ENCODE measurements at regions not wholly inside any gene's neighbourhood (a gene's known extent, or its start where the extent isn't known, plus 50 kb on each side); places are given as distances from the start of the nearest gene placed in this dataset.
"Not testable (repeated sequence)": the region's sequence is repeated elsewhere in the genome, so short reads cannot be mapped to it uniquely, and the experiment has no call there.

DNA sequence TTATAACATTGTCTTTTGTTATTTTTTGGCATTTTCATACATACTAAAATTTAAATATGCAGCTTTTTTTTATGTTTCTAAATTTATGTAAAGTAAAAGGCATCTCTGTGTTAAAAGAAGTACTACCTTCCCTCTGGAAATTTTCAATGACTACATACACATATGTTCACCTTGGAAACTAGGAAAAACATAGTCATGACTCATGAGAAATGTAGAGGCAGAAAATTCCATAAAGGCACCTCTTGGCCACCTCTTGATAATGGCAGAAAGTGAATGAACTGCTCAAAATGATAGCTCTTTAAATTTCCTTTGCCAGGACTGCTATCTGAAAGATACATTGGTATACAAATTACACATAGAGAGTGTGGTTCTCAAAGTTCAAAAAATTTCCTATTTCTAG, 889.1 kb upstream of the ZEB2 start:
- peak; percentile 13 for DNase-seq

DNA sequence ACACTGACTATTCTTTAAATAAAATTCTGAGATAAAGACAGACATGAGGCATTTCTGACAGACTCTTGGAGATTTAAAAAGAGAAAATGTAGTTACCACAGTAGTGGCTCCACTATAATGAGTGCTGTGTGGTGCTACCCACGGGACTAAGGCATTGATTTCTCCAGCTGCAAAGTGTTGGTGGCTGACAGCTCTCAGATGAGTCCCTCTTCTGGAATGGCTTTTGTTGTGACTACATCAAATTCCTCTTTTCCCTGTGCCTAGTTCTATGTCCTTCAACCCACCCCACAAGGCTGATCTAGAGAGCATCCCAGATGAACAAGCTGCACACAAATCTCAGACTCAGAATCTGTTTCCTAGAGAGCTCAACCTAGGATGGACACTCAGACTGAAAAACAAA, 884.8 kb upstream of the ZEB2 start:
- DNase-seq: peak; percentile 17

DNA sequence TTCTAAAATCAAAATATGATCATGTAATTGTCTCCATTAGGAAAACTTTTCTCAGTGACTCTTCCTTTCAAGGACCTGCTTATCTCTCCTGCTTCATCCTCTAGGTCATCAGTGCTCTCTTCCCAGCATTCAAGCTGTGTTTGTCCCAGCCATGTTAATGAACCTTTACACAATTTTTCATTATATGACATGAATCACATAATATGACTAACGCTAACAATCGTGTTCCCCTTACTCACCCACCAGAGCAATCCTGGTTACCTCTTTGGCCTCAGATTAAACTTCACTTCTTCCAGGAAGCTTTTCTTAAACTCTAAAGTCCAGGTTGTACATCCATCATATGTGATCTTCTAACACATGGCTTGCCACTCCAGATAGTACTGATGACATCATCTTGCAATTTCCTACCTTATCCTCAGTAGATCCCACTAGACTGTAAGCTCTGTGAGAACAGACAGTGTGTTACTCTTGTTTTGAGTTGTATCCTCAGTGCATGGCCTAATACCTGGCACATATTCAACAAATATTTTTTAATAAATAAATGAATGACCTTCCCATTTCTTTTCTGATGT, 882.9 kb upstream of the ZEB2 start:
- no peak for DNase-seq

DNA sequence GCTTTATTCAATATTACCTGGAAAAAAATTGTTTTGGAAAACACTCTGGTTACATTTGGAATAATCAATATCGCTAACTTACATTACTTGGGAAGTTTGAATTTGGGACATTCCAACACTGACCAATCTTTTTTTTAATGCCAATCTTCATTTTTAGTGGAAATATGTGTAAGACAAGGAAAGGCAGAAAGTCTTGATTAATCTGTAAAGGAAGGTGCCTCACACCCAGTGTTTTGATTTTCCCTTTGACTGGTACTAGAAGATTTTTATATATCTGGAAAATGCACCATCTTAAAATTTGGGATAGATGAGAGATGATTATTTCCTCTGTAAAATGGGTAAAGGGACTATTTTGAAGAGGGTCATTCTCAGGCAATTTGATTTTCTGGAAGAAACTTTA, 879.2 kb upstream of the ZEB2 start:
- no peak for DNase-seq

DNA sequence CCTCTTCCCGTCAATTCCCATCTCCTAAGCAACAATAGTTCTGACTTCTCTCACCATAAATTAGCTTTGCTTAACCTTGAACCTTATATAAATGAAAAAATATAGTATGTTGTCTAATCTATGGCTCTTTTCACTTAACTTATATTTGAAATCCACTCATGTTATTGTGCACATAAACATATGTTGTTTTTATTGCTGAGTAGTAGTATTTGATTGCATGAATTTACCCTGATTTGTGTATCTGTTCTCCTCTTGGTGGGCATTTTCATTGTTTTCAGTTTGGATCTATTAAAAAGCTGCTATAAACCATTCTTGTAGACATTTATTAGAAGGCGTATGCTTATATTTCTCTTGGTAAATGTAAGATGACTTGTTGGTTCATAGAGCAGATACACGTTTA, 874.3 kb upstream of the ZEB2 start:
- no peak for DNase-seq

DNA sequence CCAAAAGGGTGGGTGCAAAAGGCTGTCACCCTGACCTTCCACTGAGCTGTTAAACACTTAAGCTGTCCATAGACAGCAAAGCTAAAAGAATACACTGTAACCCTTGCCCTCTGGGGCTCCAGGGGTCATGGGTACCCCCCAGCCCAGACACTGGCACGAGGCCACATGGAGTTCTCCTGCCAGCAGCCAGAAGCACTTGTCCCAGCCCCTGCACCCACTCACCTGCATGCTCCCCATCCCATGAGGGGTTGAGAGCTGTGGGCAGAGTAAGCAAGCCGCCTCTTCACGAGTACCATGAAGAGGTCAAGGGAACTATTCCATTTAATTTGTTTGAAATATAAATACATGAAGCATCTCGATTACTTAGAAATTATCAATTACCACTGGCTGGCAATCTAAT, 867.1 kb upstream of the ZEB2 start:
- no peak for DNase-seq

DNA sequence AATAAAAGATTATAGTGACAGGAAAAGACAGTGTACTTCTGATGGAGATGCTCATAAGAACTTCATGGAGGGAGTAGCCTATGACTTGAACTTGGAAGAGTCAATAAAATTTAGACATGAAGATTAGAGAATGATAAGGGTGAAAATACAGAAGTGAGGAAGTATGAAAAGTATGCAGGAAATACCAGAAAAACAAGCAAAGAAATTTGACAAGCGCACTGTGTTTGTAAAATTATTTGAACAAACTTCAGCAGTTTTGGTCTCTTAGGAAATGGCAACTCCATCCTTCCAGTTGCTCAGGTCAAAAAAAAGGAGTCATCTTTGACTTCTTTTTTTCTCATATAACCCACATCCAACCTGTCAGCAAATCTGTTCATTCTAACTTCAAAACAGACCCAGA, 864.0 kb upstream of the ZEB2 start:
- no peak for DNase-seq

DNA sequence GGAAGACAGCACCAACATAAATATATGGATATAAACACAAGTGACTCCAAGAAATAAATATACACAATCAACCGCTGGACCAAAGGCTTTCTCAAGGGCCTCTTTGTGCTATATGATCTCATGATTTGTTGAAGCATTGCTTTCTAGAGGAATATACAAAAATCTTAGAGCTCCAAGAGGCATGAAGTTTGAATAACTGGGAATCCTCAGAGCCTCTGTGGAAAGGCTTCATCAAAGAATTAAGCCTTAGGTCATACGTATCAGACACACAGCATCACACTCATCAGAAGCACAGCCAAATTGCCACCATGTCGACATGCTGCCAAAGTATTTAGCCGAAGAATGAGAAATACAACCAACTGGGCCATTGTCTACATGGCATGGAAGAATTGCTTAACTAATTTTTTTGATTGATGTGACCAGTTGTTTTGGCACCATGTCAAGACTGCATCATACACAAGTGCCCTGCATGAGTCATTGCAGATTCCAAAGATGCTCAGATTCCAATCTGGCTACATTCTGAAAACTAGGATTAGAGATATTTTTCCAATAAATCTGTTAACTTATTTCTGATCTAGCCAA, 860.6 kb upstream of the ZEB2 start:
- DNase-seq: peak; percentile 86

DNA sequence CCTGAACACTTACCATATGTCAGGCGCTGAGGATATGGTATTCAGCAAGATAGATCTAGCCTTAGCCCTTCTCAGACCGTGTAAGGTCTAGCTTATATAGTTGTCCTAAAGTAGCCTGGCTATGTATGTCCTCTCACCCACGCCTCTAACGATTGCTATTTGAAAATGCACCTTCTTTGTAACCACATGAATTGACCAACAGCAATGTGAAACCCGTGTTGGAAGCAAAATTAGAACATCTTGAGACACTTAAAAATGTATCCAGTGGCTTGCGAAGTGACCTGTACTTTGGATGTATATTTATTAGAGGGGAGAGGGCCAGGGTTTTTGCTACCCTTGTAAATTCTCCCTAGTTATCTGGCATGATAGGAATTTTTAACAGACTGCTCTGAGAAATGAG, 860.0 kb upstream of the ZEB2 start:
- DNase-seq: peak; percentile 4

DNA sequence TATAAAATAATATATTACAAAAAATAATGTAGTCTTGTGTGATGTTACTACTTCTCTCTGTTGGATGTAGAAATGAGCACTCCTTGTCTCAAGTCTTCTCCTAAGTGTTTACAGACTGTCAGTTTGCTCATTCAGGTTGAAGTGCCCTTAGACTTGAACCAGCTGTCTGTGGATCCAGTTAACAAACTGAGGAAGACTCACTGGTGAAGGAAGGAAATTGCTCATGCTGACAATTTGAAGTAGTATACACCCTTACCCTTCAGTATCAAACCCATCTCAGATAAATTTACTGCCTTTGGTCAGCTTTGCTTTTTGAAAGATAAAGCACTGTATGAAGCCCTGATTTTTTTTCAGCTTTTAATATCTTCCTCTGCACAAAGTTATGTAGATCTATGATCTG, 854.2 kb upstream of the ZEB2 start:
- no peak for DNase-seq

DNA sequence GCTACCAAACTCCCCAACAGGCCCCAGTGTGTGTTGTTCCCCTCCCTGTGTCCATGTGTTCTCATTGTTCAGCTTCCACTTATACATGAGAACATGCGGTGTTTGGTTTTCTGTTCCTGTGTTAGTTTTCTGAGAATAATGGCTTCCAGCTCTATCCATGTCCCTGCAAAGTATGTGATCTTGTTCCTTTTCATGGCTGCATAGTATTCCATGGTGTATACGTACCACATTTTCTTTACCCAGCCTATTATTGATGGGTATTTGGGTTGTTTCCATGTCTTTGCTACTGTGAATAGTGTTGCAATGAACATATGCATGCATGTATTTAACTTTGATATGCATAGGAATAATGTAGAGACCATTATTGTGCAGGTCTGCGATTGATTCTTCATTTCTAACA, 847.4 kb upstream of the ZEB2 start:
- not testable (repeated sequence) for DNase-seq

DNA sequence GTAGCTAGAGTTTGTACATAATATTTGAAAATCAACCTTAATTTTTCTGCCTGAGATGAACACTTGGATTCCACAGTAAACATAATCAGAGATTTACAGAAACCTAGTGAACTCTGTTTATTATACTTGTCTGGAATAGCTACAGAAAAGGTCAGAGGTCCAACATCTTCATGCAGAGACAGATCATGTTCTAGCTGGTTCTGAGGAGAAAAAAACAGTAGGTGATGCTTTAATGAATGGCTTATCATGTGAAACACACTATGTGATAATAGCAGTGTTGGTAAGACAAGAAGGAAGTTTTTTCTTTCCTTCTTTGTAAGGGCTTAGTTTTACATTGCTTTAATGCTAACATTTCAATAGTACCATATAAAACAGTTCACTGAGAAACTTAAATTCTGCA, 846.4 kb upstream of the ZEB2 start:
- DNase-seq: no peak

DNA sequence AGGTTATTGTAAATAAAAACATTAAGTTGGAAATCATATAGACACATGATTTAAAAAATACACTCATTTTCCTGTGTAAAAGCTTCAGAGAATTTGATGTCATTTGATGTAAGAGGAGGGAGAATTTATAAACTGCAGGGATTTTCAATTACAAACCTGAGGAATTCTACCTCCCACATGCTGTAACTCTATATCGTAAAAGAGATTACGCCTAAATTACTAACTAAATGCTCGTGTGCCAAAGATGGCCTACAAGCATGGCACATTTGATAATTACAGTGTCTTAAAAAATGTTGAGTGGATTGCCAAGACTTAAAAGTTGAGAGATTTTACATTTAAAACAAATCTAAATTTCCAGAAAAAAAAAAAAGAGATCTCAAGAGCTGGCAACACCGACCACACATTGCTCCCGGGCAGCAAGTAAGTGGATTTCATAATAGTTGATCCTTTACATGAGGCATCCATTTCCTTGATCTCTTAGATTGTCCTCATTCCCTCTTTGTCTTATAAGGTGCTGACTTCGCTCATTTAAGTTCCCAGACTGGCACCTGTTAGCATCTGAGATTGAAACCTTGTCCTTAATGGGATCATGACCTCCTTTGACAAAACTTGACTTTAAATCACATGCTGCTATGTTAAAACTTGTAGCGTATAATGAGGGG, 840.3 kb upstream of the ZEB2 start:
- DNase-seq: no peak

DNA sequence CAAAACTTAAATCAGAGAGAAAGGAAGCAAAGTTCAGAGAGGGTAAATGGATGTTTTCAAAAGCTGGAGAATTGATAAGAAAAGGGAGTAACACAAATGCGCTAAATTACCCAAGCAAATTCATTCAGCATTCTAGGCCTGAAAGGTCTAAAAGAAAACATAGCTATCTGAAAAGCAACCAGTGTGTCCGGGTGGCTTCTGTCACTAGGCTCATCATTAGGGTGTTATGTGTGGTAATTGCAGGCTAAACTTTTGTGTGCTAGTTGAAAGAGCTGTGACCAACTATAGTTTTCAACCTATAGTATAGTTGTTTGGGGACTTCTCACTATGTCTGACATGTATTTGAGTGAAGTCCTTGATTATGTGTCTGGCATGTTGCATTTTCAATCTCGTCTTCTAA, 839.6 kb upstream of the ZEB2 start:
- DNase-seq: no peak

DNA sequence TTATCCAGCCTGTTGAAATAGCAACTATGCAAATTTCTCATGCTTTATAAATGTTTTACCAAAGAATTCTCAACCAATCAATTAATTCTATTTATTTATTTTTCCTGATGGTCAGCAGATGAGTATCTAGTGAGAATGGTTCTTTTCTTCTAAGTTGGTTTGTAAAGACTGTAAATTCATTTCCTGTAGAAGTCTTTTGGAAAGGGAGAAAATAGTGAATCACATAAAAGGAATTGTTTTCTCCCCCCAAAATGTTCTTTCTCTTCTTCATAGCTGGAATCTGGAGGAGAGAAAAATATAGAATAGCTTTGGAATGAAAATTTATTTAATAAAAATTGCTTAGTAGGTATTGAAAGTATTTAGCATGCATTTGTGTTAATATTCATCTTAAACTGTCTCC, 836.1 kb upstream of the ZEB2 start:
- DNase-seq: peak; percentile 53

DNA sequence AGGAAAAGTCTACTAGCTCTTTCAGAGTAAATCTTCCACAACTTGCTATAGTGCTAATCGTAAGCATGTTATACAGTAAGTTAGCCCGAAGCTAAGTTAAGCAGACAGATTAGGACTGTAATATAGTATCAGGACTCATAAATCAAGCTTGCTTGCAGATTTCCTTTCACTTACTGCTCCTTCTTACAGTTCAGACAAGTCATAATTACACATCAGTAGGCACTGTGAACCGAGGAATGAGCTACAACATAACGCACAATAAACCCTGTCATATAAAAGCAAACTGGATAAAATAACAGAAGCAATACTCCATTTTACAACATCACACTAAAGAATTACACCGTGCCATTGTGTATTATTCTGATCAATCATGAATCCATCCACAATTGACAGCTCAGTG, 832.6 kb upstream of the ZEB2 start:
- no peak for DNase-seq

DNA sequence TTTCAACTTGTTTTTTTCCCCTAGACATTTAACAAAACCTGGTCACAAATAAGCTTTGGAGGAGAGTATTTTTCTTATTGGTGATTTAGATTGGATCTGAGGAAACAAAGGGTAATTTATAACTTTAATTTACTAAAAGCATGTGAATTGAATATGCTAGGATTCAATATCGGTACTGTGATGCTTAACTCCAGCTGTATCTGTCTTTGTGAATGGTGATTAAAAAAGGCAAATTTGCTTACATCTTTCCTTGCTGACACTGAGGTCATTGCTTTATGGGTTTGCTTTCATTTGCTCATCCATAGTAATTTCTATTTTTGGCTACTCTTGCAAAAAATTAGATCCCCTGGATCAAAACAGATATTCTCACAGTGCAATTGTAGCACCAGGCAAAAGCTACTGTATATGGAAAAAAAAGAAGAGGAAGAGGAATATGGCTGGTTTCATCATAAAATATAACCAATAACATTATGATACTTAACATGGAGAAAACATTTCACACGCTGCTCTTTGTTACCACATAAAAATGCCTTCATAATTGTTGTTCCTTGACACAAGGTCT, 832.0 kb upstream of the ZEB2 start:
- no peak for DNase-seq

DNA sequence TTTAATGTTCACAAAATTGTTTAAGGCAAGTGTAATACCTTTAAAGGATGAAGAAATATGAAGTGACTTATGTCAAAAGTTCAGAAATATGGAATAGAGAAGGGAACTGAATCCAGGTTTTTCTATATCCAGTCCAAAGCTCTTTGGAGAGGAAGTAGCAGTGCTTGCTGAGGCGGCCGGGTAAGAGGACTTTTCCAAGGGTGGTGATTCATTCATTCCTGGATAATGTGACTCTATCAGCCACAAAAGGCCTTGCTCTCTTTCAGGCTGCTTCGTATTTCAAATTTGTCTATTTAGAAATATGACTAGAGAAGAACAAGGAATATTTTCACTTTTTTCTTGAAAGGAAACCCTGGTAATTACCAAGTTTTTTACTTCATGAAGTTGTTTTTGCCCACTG, 830.1 kb upstream of the ZEB2 start:
- DNase-seq: peak; percentile 75

DNA sequence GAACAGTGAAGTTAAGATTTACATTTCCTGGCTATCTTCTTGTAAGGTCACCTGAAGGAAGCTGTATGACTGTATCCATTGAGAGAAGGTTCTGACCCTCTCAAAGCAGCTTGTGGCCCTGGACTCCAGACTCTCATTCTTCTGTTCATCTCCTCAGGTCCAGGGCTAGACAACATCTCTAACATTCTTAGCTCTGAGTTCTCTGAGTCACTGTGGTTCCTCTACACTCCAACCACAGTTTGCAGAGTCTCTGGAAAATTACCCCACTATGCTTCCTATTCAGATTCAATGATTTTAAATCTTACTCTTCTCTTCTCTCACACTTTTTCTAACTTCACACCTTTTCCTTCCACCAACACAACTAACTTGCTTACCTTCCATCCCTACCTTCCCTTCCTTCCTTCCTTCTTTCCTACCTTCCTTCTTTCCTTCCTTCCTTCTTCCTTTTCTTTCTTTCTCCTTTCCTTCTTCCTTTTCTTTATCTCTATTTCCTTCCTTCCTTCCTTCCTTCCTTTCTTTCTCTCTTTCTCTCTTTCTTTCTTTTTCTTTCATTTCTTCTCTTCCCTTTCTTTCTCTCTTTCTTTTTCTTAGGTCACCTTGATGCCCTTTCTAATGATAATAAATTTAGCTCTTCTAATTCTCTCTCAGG, 824.3 kb upstream of the ZEB2 start:
- peak; percentile 38 for DNase-seq

DNA sequence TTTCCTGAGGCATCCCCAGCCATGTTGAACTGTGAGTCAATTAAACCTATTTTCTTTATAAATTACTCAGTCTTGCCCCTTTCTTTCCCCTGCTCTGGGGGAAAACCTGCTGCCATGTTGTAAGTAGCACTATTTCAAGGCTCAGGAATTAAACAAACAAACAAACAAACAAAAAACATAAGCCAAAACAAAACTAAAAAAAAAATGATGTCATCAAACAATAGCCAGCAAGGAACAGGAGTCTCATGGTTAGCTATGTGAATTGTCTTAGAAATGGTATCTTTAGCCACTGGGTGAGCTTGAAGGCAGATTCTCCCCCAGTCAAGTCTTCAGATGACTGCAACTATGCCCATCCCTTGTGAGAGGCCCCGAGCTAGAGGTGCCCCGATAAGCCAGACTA, 823.4 kb upstream of the ZEB2 start:
- no peak for DNase-seq

DNA sequence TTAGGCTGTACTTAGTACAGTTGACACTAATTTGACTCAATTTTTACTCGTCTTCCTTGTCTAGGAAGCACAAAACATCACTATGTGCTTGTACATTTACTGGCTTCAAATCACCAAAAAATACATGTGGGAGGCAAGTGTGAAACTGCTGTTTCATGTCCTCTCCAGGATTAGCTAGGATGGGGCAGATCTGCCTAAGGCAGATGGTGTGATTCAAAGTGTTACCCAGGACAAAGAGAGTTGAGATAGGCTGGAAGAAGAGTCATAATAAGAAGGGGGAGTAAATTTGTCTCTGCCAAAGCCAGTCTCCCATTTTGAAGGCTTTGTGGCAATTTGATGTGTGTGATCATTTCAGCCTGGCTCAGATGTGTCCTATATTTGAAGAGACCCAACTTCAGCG, 821.6 kb upstream of the ZEB2 start:
- DNase-seq: no peak

DNA sequence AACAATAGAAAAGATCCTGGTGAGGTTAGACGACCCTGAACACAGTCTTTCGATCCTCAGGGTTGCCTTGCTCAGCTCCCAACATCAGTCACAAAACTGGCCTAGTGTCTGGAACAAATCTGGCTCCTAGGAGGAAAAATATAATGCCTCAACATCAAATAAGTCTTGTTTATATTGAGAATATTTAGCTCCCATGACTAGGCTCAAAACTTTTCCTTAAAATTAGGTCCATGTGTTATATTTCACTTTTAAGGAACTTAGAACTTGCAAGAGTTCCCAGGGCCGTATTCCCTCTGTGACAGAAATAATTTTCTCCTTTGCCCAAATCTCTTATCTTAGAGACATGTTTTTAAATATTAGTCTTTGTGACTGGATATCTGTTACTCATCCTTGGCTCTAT, 819.7 kb upstream of the ZEB2 start:
- peak; percentile 13 for DNase-seq

DNA sequence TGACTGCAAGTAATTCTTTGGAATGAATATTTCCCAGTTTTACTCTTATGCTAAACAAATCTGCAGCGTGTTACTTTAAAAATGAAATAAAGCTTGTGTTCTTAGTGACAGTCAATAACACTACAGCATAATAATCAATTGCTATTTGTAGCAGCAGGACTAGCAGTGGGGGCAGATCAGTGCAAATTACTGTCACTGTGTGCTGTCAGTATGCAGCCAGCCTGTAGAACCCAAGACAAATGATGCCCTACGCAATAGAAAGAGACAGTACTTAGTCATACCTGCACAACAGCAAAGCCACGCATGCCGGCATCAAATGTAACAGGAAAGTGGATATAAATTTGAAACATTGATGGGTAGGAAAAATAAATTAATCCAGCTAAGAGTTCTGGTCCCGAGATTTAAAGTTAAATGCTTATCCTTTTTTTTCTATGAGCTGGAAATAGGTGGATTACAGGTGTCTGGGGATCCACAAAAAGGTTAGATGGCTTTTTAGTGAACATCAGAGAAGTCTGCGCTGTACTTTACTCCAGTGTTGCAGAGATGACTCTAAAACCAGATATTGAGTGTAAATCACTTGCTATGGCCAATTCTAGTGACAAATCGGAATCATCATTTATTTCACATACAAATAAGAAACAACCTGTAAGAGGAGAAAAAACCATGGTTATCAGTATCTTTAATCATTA, 812.4 kb upstream of the ZEB2 start:
- no peak for DNase-seq

DNA sequence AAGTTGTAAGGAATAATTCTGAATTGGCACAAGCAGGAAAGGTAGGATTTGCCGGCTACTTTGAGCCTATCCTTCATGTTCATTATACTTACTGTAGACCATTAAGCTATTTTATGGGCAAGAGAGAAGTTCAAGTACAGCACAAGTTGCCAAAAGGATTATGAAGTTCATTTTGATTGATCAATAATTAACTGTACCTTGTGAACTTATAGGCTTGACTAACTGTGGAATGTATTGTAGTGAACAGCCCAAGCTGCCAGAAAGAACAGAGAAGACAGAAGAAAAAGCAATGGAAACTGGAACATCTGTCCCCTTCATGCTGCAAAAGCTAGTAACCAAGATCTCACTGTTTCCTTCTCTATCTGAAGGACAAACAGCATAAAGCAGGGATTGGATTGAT, 810.1 kb upstream of the ZEB2 start:
- no peak for DNase-seq
